ENCODE measurements at regions not wholly inside any gene's neighbourhood (a gene's known extent, or its start where the extent isn't known, plus 50 kb on each side); places are given as distances from the start of the nearest gene placed in this dataset.

- TF ChIP-seq CTCF (IDR thresholded peaks at IDR 0.05) (no peak), EP300 (IDR thresholded peaks at IDR 0.05) (no peak)
These were observed 225.1 kb upstream of the KLHL29 start for GRCh38 chr2:23159746-23160405.

All from ovary (tissue), 3 donors.